Psoas muscle (tissue), 7 donors: ENCODE measurements at regions not wholly inside any gene's neighbourhood (a gene's known extent, or its start where the extent isn't known, plus 50 kb on each side); places are given as distances from the start of the nearest gene placed in this dataset.
"Not testable (repeated sequence)": the region's sequence is repeated elsewhere in the genome, so short reads cannot be mapped to it uniquely, and the experiment has no call there.

Experiments used
- ATAC-seq, 4 donors: fragments of 200-7000 bp; cut with Tn5 transposase; one replicate each; pipeline ENCODE4 v1.9.1; 2020; ENCODE audit warnings: moderate library complexity in 3 of 4, mild to moderate bottlenecking in 2 of 4
- DNase-seq, 2 donors: peaks; one replicate each; pipeline ENCODE4 v3.0.0-alpha.2; 2020
- H3K27ac ChIP-seq: fragments of 200-600 bp; one replicate; pipeline ENCODE4 v1.8.0; 2022
- H3K27me3 ChIP-seq, 3 donors: fragments of 200-600 bp in 1 of 3; one replicate each; pipeline versions ENCODE4 v1.6.1 to v1.8.0; 2013 to 2022; ENCODE audit warnings: low read length in 2 of 3, mild to moderate bottlenecking in 2 of 3, moderate library complexity in 1 of 3; ENCODE audit not compliant: insufficient read depth in 3 of 3
- H3K36me3 ChIP-seq, 2 donors: fragments of 200-600 bp in 1 of 2; one replicate each; pipeline versions ENCODE4 v1.6.1 to v1.8.0; 2013 to 2022; ENCODE audit warnings: low read depth in 1 of 2, mild to moderate bottlenecking in 1 of 2, moderate library complexity in 1 of 2; ENCODE audit not compliant: insufficient read depth in 1 of 2
- H3K4me1 ChIP-seq: fragments of 200-600 bp; one replicate; pipeline ENCODE4 v1.8.0; 2022
- H3K4me3 ChIP-seq: fragments of 200-600 bp; one replicate; pipeline ENCODE4 v1.8.0; 2022; ENCODE audit warnings: mild to moderate bottlenecking
- H3K9me3 ChIP-seq: fragments of 200-600 bp; one replicate; pipeline ENCODE4 v1.8.0; 2022
- WGBS, 3 donors: extraction: QIAGEN DNeasy Blood & Tissue Kit; methylation state at CpG; one replicate each; pipeline versions ENCODE4 v1.1.6 to v1.1.7; 2013; 5-methylcytosine and 5-hydroxymethylcytosine counted together
- intact Hi-C, 2 donors: fragments of 100-400 bp; cut with DNase I; formaldehyde crosslinking; loops; one replicate each; pipeline versions ENCODE4 v1.11.0 to v1.14.2; 2022
- TF ChIP-seq, protein P1 (sequence below): fragments of 200-600 bp; IDR thresholded peaks from one replicate; pipeline ENCODE4 v1.8.0; 2022; ENCODE audit warnings: antibody characterized with exemption
- donor health status: healthy with polysubstance abuse.
- donor health status: DM: no; HTN: no; CAD: no; lungs with moderate emphysema.
- donor health status: Bipolar disorder and iron deficiency.
- donor health status: healthy.
- donor health status: DM: yes; HTN: yes; CAD: no.
- donor health status: DM: no; HTN: no; CAD: no.
- donor health status: DM: yes; HTN: yes; CAD: no.

DNA sequence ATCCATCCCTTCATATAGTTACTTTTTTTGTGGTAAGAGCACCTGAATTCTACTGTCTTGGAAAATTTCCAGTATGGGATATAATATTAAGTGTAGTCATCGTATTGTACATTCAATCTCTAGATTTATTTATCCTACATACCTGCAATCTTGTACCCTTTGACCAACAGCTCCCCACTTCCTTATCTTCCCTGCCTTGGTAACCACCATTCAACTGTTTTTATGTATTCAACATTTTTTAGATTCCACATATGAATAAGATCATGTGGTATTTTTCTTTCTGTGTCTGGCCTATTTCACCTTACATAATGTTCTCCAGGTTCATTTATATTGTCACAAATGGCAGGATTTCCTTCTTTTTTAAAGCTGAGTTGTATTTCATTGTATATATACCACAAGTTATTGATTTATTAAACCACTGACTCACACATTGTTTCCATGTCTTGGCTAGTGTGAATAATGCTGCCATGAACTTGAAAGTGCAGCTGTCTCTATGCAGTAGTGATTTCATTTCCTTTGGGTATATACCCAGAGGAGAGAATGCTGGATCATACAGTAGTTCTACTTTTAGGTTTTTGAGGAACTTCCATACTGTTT is 572.5 kb downstream of the MAGEB5 start:
- no peaks in the 10 kb centered on the region for H3K27me3 ChIP-seq
- intact Hi-C loops: no loop called here
- TF ChIP-seq, protein P1, sequence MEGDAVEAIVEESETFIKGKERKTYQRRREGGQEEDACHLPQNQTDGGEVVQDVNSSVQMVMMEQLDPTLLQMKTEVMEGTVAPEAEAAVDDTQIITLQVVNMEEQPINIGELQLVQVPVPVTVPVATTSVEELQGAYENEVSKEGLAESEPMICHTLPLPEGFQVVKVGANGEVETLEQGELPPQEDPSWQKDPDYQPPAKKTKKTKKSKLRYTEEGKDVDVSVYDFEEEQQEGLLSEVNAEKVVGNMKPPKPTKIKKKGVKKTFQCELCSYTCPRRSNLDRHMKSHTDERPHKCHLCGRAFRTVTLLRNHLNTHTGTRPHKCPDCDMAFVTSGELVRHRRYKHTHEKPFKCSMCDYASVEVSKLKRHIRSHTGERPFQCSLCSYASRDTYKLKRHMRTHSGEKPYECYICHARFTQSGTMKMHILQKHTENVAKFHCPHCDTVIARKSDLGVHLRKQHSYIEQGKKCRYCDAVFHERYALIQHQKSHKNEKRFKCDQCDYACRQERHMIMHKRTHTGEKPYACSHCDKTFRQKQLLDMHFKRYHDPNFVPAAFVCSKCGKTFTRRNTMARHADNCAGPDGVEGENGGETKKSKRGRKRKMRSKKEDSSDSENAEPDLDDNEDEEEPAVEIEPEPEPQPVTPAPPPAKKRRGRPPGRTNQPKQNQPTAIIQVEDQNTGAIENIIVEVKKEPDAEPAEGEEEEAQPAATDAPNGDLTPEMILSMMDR: no peak

DNA sequence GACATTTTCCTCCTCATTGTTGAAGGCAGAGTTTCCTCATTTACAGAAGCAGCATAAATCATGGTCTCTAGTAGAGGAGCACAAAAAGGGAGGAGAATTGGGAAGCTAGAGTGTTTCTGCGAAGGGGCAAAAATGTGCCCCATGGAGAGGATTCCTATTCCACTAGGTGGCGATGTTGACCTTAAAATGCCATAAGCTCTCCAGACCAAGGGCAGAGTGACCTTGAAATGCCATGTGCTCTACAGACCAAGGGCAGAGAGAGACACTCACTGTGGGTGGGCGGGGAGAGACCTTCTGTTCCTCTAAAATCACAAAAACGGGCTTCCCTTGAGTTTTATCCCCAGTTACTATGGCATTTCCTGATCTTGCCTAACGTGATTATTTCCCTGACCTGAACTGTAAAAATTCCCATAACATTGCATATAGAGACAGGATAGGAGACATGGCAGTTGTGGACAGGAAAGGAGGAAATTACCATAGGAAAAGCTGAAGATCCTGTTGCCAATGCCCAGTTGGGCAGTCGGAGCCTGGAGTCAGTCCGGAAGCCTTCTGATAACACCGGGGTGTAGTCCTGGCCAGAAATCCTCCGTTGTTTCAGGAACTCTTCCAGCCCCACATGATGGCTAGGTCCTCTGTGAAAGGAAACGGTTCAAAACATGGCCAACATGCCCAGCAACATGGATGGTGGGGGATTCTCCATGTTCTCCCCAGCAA is 567.7 kb downstream of the MAGEB5 start:
- no peak overlapping the region for H3K27ac ChIP-seq
- no peaks in the 10 kb centered on the region for H3K27me3 ChIP-seq
- no peaks in the 10 kb centered on the region for H3K36me3 ChIP-seq
- intact Hi-C loops: no loop called here
- DNase-seq (no peak), ATAC-seq (no peak)
- H3K9me3 ChIP-seq: no peaks in the 10 kb centered on the region
- WGBS, 3 donors: 52 to 66% (median 60%) methylated on average over 10 of the region's 10 CpGs
- TF ChIP-seq, protein P1: peak; percentile 28
- H3K4me3 ChIP-seq: no peak overlapping the region
- H3K4me1 ChIP-seq: no peaks in the 10 kb centered on the region

More for the DNA sequence above, 572.5 kb downstream of the MAGEB5 start:
- WGBS, 3 donors: 48 to 91% (median 69%) methylated on average over 1 of the region's 1 CpG
- Histone ChIP-seq H3K4me1 (no peaks in the 10 kb centered on the region), H3K4me3 (no peak overlapping the region), H3K36me3 (no peaks in the 10 kb centered on the region), H3K27ac (no peak overlapping the region), H3K9me3 (no peaks in the 10 kb centered on the region)
- ATAC-seq: no peak
- DNase-seq: no peak

DNA sequence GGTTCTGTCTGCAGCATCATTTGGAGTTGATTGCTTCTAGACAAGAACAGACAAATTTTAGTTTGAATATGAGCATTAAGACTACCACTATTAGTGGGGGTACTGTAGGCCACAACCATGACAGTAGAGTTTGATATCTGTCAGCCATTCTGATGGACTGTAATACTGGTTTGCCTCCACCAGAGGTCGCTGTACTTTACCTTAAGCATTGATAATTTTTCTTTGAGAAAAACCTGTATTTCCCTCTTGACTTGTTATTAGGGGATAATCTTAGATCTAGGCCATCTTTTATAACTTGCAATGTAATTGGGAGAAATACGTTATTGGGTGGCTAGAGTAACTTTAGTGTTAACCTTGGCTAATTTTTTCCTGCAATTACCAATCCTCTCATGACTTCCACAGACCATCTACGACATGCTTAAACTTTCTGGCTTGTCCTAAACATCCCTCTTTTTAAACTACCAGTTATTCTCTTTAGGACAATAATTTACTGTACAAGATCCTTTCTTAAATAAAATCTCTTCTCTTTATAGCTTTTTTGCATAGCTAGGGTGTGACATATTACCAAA is 562.4 kb downstream of the MAGEB5 start:
- Histone ChIP-seq H3K9me3 (no peaks in the 10 kb centered on the region), H3K27ac (no peak overlapping the region), H3K4me1 (no peaks in the 10 kb centered on the region), H3K36me3 (no peaks in the 10 kb centered on the region), H3K27me3 (no peaks in the 10 kb centered on the region), H3K4me3 (no peak overlapping the region)
- TF ChIP-seq, protein P1: peak; percentile 20
- ATAC-seq (no peak), DNase-seq (no peak)
- WGBS, 3 donors: 73 to 78% (median 77%) methylated on average over 3 of the region's 3 CpGs
- intact Hi-C loops: no loop called here

DNA sequence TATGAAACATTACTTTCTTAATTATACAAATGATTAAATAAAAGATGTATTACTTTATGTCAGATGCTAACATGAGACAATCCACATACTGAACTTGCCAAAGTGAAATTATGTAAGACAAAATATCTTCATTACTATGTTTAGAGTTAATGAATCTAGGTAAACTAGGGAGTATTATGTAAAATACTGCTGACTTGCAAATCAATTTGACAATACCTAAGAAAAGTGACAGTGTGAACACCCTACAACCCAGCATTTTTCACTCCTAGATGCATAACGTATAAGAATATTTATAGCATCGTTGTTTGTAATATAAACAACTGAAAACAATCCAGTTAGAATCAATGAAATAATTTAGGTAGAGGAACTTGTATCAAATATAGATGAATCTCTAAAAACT is 546.3 kb downstream of the MAGEB5 start:
- WGBS, 3 donors: 77 to 93% (median 92%) methylated on average over 2 of the region's 2 CpGs
- Histone ChIP-seq H3K4me1 (no peaks in the 10 kb centered on the region), H3K9me3 (no peaks in the 10 kb centered on the region), H3K4me3 (no peak overlapping the region), H3K36me3 (no peaks in the 10 kb centered on the region), H3K27ac (no peak overlapping the region), H3K27me3 (no peaks in the 10 kb centered on the region)
- TF ChIP-seq, protein P1: no peak
- ATAC-seq (no peak), DNase-seq (no peak)
- intact Hi-C loops: no loop called here

DNA sequence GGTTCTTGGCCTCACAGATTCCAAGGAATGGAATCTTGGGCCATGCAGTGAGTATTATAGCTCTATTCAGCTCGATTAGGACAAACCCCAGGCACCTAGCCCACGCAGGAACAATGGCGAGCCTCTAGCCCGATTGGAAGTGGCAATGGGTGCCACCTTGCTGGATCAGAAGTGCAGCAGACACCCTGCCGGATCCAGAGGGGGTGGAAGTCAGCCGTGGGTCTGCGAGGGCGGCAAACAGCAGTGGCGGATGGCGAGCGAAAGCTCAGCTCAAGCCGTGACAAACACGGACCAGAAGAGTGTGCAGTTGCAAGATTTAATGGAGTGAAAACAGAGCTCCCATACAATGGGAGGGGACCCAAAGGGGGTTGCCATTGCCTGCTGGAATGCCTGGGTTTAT is 539.8 kb downstream of the MAGEB5 start:
- H3K9me3 ChIP-seq, H3K27ac ChIP-seq, H3K4me1 ChIP-seq, intact Hi-C loops, H3K36me3 ChIP-seq, ATAC-seq, H3K27me3 ChIP-seq, DNase-seq, H3K4me3 ChIP-seq: not testable (repeated sequence)
- 78 to 79% (median 78%) methylated on average over 11 to 13 of the region's 13 CpGs for WGBS, 3 donors
